H1 (cell line): ENCODE measurements at regions not wholly inside any gene's neighbourhood (a gene's known extent, or its start where the extent isn't known, plus 50 kb on each side); places are given as distances from the start of the nearest gene placed in this dataset.

Experiments used
- CTCF ChIA-PET: fragments of 300-600 bp; sonication (Branson Sonifier 250); formaldehyde crosslinking; loops from one replicate; lab custom pipeline; 2021; ENCODE audit not compliant: partially characterized antibody; lab: Charles Lee
- POLR2A ChIA-PET: fragments of 300-600 bp; sonication (Branson Sonifier 250); formaldehyde crosslinking; loops from one replicate; lab custom pipeline; 2021; ENCODE audit warnings: inconsistent platforms; ENCODE audit not compliant: partially characterized antibody; lab: Charles Lee
- DNase-seq, 2 experiments: peaks; one replicate each; pipeline versions ENCODE4 v3.0.0 to v3.0.0-alpha.2; 2010 to 2022; ENCODE audit warnings: low spot score in 2 of 2, low read depth in 1 of 2, mixed read lengths in 1 of 2
- FAIRE-seq: peaks from 2 replicates; lab custom pipeline; 2011; peaks lifted over from hg19 to GRCh38; lab: Jason Lieb, UNC
- H2AFZ ChIP-seq: 2 replicates; pipeline ENCODE4 v1.8.1; 2012; ENCODE audit warnings: low read length, inconsistent platforms
- H2AK5ac ChIP-seq: 2 replicates; pipeline ENCODE4 v1.6.1; 2013; ENCODE audit warnings: low read depth, low read length
- H2BK120ac ChIP-seq: replicated peaks from 2 replicates; pipeline ENCODE3; 2013; ENCODE audit warnings: low read depth, low read length, inconsistent platforms
- H2BK12ac ChIP-seq: 2 replicates; pipeline ENCODE4 v1.6.1; 2013; ENCODE audit warnings: low read depth, low read length
- H2BK15ac ChIP-seq: 2 replicates; pipeline ENCODE4 v1.6.1; 2013; ENCODE audit warnings: low read length
- H2BK20ac ChIP-seq: 2 replicates; pipeline ENCODE4 v1.6.1; 2013; ENCODE audit warnings: low read length
- H2BK5ac ChIP-seq: 2 replicates; pipeline ENCODE4 v1.6.1; 2013; ENCODE audit warnings: low read depth, low read length
- H3K14ac ChIP-seq: 2 replicates; pipeline ENCODE4 v1.6.1; 2013; ENCODE audit warnings: inconsistent platforms; ENCODE audit not compliant: insufficient read length
- H3K18ac ChIP-seq: 2 replicates; pipeline ENCODE4 v1.6.1; 2013; ENCODE audit warnings: low read length; ENCODE audit errors: extremely low read depth
- H3K23ac ChIP-seq: 2 replicates; pipeline ENCODE4 v1.6.1; 2013; ENCODE audit warnings: inconsistent platforms; ENCODE audit not compliant: insufficient read length
- H3K23me2 ChIP-seq: 2 replicates; pipeline ENCODE4 v1.6.1; 2013; ENCODE audit warnings: low read depth, low read length
- H3K27ac ChIP-seq: 2 replicates; pipeline ENCODE4 v1.6.1; 2011; ENCODE audit warnings: low read depth, low read length, inconsistent platforms
- H3K27me3 ChIP-seq, 4 experiments: replicated peaks in 1 of 4; 1 replicate in 1 of 4; 2 replicates in 3 of 4; pipeline versions ENCODE4 v1.6.1 to v1.8.1; 2011 to 2013; ENCODE audit warnings: low read length in 3 of 4, mild to moderate bottlenecking in 3 of 4, inconsistent platforms in 2 of 4, mixed read lengths in 2 of 4, moderate library complexity in 1 of 4; ENCODE audit not compliant: control insufficient read depth in 3 of 4, insufficient read depth in 3 of 4; ENCODE audit errors: extremely low read depth in 1 of 4
- H3K36me3 ChIP-seq, 4 experiments: 2 replicates each; pipeline versions ENCODE4 v1.6.1 to v1.8.1; 2011 to 2013; ENCODE audit warnings: mild to moderate bottlenecking in 4 of 4, low read length in 3 of 4, moderate library complexity in 2 of 4, control low read depth in 1 of 4, inconsistent platforms in 1 of 4; ENCODE audit not compliant: insufficient read depth in 4 of 4, control insufficient read depth in 2 of 4
- H3K4ac ChIP-seq: replicated peaks from 2 replicates; pipeline ENCODE3; 2013; ENCODE audit warnings: low read length, low read depth, mixed read lengths, inconsistent platforms; ENCODE audit not compliant: insufficient read length
- H3K4me1 ChIP-seq, 4 experiments: replicated peaks in 1 of 4; 1 replicate in 1 of 4; 2 replicates in 3 of 4; pipeline versions ENCODE4 v1.6.1 to v1.8.1; 2011 to 2013; ENCODE audit warnings: low read length in 3 of 4, inconsistent platforms in 2 of 4, mixed read lengths in 1 of 4; ENCODE audit not compliant: insufficient read depth in 4 of 4, control insufficient read depth in 3 of 4
- H3K4me2 ChIP-seq, 2 experiments: 2 replicates each; pipeline versions ENCODE4 v1.6.1 to v1.8.1; 2011 to 2013; ENCODE audit warnings: low read depth in 2 of 2, low read length in 2 of 2, control low read depth in 1 of 2, inconsistent platforms in 1 of 2, mild to moderate bottlenecking in 1 of 2; ENCODE audit not compliant: insufficient read depth in 1 of 2
- H3K4me3 ChIP-seq, 4 experiments: fragments of 200-600, 300-600 bp in 1 of 4; sonication (generic), shearing (Covaris generic), sonication (Bioruptor Twin) in 1 of 4; 2 replicates each; pipeline versions ENCODE4 v1.5.1 to v1.8.1; 2011 to 2016; ENCODE audit warnings: low read length in 4 of 4, low read depth in 3 of 4, control low read depth in 2 of 4, inconsistent platforms in 2 of 4, mild to moderate bottlenecking in 2 of 4, mixed read lengths in 1 of 4, moderate library complexity in 1 of 4; ENCODE audit not compliant: insufficient read depth in 2 of 4; ENCODE audit errors: extremely low read depth in 1 of 4
- H3K56ac ChIP-seq: replicated peaks from 2 replicates; pipeline ENCODE3; 2013; ENCODE audit warnings: low read depth, mild to moderate bottlenecking, mixed read lengths, low read length, inconsistent platforms; ENCODE audit not compliant: insufficient read length
- H3K79me1 ChIP-seq: 2 replicates; pipeline ENCODE4 v1.6.1; 2013; ENCODE audit warnings: low read depth, low read length, control low read depth
- H3K79me2 ChIP-seq, 2 experiments: 2 replicates each; pipeline versions ENCODE4 v1.6.1 to v1.8.1; 2012 to 2013; ENCODE audit warnings: low read length in 2 of 2, mild to moderate bottlenecking in 2 of 2, inconsistent platforms in 1 of 2; ENCODE audit not compliant: insufficient read depth in 2 of 2, control insufficient read depth in 1 of 2
- H3K9ac ChIP-seq, 4 experiments: replicated peaks in 1 of 4; 1 replicate in 1 of 4; 2 replicates in 3 of 4; pipeline versions ENCODE4 v1.6.1 to v1.8.1; 2011 to 2013; ENCODE audit warnings: low read depth in 3 of 4, low read length in 3 of 4, control low read depth in 2 of 4, mild to moderate bottlenecking in 2 of 4, moderate library complexity in 2 of 4, inconsistent platforms in 1 of 4; ENCODE audit errors: extremely low read depth in 1 of 4
- H3K9me3 ChIP-seq, 2 experiments: 2 replicates each; pipeline versions ENCODE4 v1.6.1 to v1.8.1; 2012 to 2013; ENCODE audit warnings: mild to moderate bottlenecking in 2 of 2, moderate library complexity in 2 of 2, control low read depth in 1 of 2, inconsistent platforms in 1 of 2, low read depth in 1 of 2, low read length in 1 of 2, mixed read lengths in 1 of 2; ENCODE audit not compliant: insufficient read depth in 2 of 2
- H4K20me1 ChIP-seq, 2 experiments: replicated peaks in 1 of 2; 2 replicates each; pipeline versions ENCODE3 to v1.8.1; 2011 to 2013; ENCODE audit warnings: inconsistent platforms in 2 of 2, low read length in 2 of 2, mild to moderate bottlenecking in 1 of 2; ENCODE audit not compliant: insufficient read depth in 2 of 2, control insufficient read depth in 1 of 2
- H4K5ac ChIP-seq: 2 replicates; pipeline ENCODE4 v1.6.1; 2013; ENCODE audit warnings: low read length, low read depth, mixed read lengths, inconsistent platforms; ENCODE audit not compliant: insufficient read length
- H4K8ac ChIP-seq: 2 replicates; pipeline ENCODE4 v1.8.0; 2013; ENCODE audit warnings: mild to moderate bottlenecking, moderate library complexity, low read length, inconsistent platforms; ENCODE audit not compliant: insufficient read depth; ENCODE audit errors: extremely low read depth
- H4K91ac ChIP-seq: replicated peaks from 2 replicates; pipeline ENCODE3; 2013; ENCODE audit warnings: low read length, mixed read lengths, inconsistent platforms; ENCODE audit not compliant: insufficient read length
- CBX8 ChIP-seq: fragments of 300-800, 300-1000 bp; sonication (generic); IDR thresholded peaks from 2 replicates; pipeline ENCODE4 v1.7.1; 2016; ENCODE audit warnings: low read depth, low read length, borderline replicate concordance
- CTCF ChIP-seq, 3 experiments: IDR thresholded peaks; 1 replicate in 2 of 3; 2 replicates in 1 of 3; pipeline versions ENCODE4 v1.5.1 to v1.6.1; 2011; ENCODE audit warnings: low read length in 3 of 3, mild to moderate bottlenecking in 3 of 3, inconsistent platforms in 2 of 3, low read depth in 1 of 3, moderate library complexity in 1 of 3; ENCODE audit not compliant: insufficient read depth in 1 of 3; ENCODE audit errors: control extremely low read depth in 1 of 3
- SAP30 ChIP-seq: fragments of 300-600 bp; sonication (generic); IDR thresholded peaks from 2 replicates; pipeline ENCODE4 v1.7.1; 2012; ENCODE audit warnings: low read length, moderate library complexity, mild to moderate bottlenecking, inconsistent platforms; ENCODE audit not compliant: insufficient read depth, insufficient replicate concordance

GRCh38 chr6:50141100-50141499 lies 91.4 kb upstream of the DEFB112 start:
- H2AK5ac ChIP-seq = no peak overlapping the region
- H3K79me1 ChIP-seq = no peaks in the 10 kb centered on the region
- H4K20me1 ChIP-seq = no peaks in the 10 kb centered on the region
- H3K14ac ChIP-seq = no peak overlapping the region
- H4K5ac ChIP-seq = no peak overlapping the region
- no peaks in the 10 kb centered on the region for H3K79me2 ChIP-seq
- no peaks in the 10 kb centered on the region for H3K9me3 ChIP-seq
- no peak overlapping the region for H2BK120ac ChIP-seq
- no peak overlapping the region for H3K4me2 ChIP-seq
- H3K27me3 ChIP-seq = no peaks in the 10 kb centered on the region
- DNase-seq (no peak), FAIRE-seq (no peak)
- no peaks in the 10 kb centered on the region; the same call in 1 of the 2 replicates for H3K23me2 ChIP-seq
- no peak overlapping the region for H2AFZ ChIP-seq
- H3K56ac ChIP-seq = no peak overlapping the region
- no peak overlapping the region for H3K4me3 ChIP-seq
- no peak overlapping the region for H3K27ac ChIP-seq
- H2BK5ac ChIP-seq = no peak overlapping the region
- no peak overlapping the region for H4K8ac ChIP-seq
- TF ChIP-seq SAP30 = no peak
- no peak for TF ChIP-seq CBX8
- TF ChIP-seq CTCF (IDR thresholded peaks at IDR 0.05; ENCODE audit: control extremely low read depth in 1 of 3, insufficient read depth in 1 of 3, low read depth in 1 of 3, low read length in 3 of 3) = no peak
- H2BK12ac ChIP-seq = no peak overlapping the region
- H3K23ac ChIP-seq = no peak overlapping the region
- H3K4me1 ChIP-seq = no peaks in the 10 kb centered on the region
- no peak overlapping the region for H3K4ac ChIP-seq
- H3K18ac ChIP-seq = no peak overlapping the region
- no peak overlapping the region for H3K9ac ChIP-seq
- ChIA-PET POLR2A (no interaction called here), CTCF (interaction anchor here (1.2 kb wide), 1 partner anchor 11 kb away, joined by 3 read pairs; no protein-coding TSS in a partner anchor)
- H2BK15ac ChIP-seq = no peak overlapping the region
- H4K91ac ChIP-seq = no peak overlapping the region
- no peaks in the 10 kb centered on the region for H3K36me3 ChIP-seq
- H2BK20ac ChIP-seq = no peak overlapping the region
